ENCODE measurements at regions not wholly inside any gene's neighbourhood (a gene's known extent, or its start where the extent isn't known, plus 50 kb on each side); places are given as distances from the start of the nearest gene placed in this dataset.
A peak's percentile ranks its signal among the peaks of the same experiment; 100 is the strongest.

DNA sequence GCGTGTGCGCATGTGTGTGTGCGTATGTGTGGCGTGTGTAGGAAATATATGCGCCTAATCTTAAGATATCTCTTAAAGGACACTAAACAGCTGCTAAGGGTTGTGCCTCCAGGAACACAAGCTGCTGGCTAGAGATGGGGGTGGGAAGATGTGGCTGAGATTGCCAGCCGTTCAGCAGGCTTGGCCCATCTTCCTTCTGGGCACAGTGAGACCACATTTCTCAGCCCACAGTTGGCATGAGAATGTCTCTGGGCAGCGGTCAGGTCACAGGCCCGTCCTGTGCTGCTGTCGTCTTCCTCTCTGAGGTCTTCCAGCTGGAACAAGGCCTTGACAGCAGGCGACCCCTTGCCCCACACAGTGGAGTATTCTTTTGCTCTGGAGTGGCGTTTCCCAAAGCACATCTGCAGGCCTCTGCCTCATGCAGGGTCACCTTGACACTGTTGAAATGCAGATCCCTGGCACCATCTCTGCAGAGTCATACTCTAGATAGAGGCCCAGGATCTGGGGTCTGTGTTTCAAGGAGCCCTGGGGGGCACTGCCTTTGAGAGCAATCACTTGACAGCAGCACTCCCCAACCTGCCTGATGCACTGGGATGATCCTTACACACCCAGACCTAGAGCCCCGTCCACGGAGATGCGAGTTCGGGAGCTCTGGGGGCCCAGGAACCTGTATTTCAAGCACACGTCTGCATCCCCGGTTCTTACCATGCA lies 335.5 kb upstream of the SFSWAP start:
- no peak for DNase-seq
- WGBS (ENCODE audit: extremely low coverage, insufficient coverage, low lambda C conversion rate) = no CpG with 5 or more reads among the region's 17 CpGs
- H3K27me3 ChIP-seq (ENCODE audit: insufficient read depth, low read length, poor library complexity) = peaks cover 7% of the 10 kb centered on the region

GRCh38 chr12:131375972-131376345 lies 334.9 kb upstream of the SFSWAP start:
- H3K4me3 ChIP-seq (ENCODE audit: low read length) = no peak overlapping the region
- H2BK15ac ChIP-seq (replicated peaks; ENCODE audit: low read depth) = no peak overlapping the region
- no peaks in the 10 kb centered on the region for H3K79me1 ChIP-seq (ENCODE audit: low read length)
- H3K27ac ChIP-seq (ENCODE audit: low read depth, low read length) = no peak overlapping the region
- DNase-seq = no peak
- H3K4me2 ChIP-seq (ENCODE audit: low read length) = no peak overlapping the region
- H3K79me2 ChIP-seq (ENCODE audit: control insufficient read depth, insufficient read depth, low read length) = no peaks in the 10 kb centered on the region
- no peak overlapping the region for H3K18ac ChIP-seq (ENCODE audit: low read length)
- H2AK5ac ChIP-seq (ENCODE audit: low read length) = no peak overlapping the region
- no peak overlapping the region for H2BK5ac ChIP-seq (ENCODE audit: low read length)
- no peak overlapping the region for H4K8ac ChIP-seq (ENCODE audit: low read depth, low read length)
- no peaks in the 10 kb centered on the region for H3K36me3 ChIP-seq (ENCODE audit: control insufficient read depth, insufficient read depth, low read length)
- no peak overlapping the region for H3K9ac ChIP-seq (ENCODE audit: low read length)
- H3K4ac ChIP-seq (ENCODE audit: low read depth, low read length) = no peak overlapping the region
- no peak overlapping the region for H3K23ac ChIP-seq (ENCODE audit: low read length)
- peaks cover 7% of the 10 kb centered on the region for H3K27me3 ChIP-seq (ENCODE audit: insufficient read depth, low read length, poor library complexity)
- no peak overlapping the region for H4K5ac ChIP-seq (ENCODE audit: low read length)
- no peaks in the 10 kb centered on the region for H3K4me1 ChIP-seq (ENCODE audit: control insufficient read depth, low read depth, low read length)
- WGBS (ENCODE audit: extremely low coverage, insufficient coverage, low lambda C conversion rate) = no CpG with 5 or more reads among the region's 8 CpGs
- H3K56ac ChIP-seq (ENCODE audit: low read length) = no peak overlapping the region
- no peak overlapping the region for H2BK120ac ChIP-seq (ENCODE audit: low read depth, low read length)

More for the DNA sequence above, 335.5 kb upstream of the SFSWAP start:
- no peaks in the 10 kb centered on the region for H3K79me2 ChIP-seq (ENCODE audit: control insufficient read depth, insufficient read depth, low read length)
- no peak overlapping the region for H3K4ac ChIP-seq (ENCODE audit: low read depth, low read length)
- H3K79me1 ChIP-seq (ENCODE audit: low read length) = no peaks in the 10 kb centered on the region
- no peaks in the 10 kb centered on the region for H3K36me3 ChIP-seq (ENCODE audit: control insufficient read depth, insufficient read depth, low read length)
- H2BK5ac ChIP-seq (ENCODE audit: low read length) = no peak overlapping the region
- H3K4me2 ChIP-seq (ENCODE audit: low read length) = no peak overlapping the region
- no peak overlapping the region for H3K4me3 ChIP-seq (ENCODE audit: low read length)
- no peak overlapping the region for H3K27ac ChIP-seq (ENCODE audit: low read depth, low read length)
- no peak overlapping the region for H3K18ac ChIP-seq (ENCODE audit: low read length)
- H2AK5ac ChIP-seq (ENCODE audit: low read length) = no peak overlapping the region
- H2BK120ac ChIP-seq (ENCODE audit: low read depth, low read length) = no peak overlapping the region
- no peak overlapping the region for H3K56ac ChIP-seq (ENCODE audit: low read length)
- no peak overlapping the region for H3K23ac ChIP-seq (ENCODE audit: low read length)
- H4K5ac ChIP-seq (ENCODE audit: low read length) = no peak overlapping the region
- no peak overlapping the region for H2BK15ac ChIP-seq (replicated peaks; ENCODE audit: low read depth)
- H4K8ac ChIP-seq (ENCODE audit: low read depth, low read length) = no peak overlapping the region
- no peak overlapping the region for H3K9ac ChIP-seq (ENCODE audit: low read length)
- H3K4me1 ChIP-seq (ENCODE audit: control insufficient read depth, low read depth, low read length) = no peaks in the 10 kb centered on the region

DNA sequence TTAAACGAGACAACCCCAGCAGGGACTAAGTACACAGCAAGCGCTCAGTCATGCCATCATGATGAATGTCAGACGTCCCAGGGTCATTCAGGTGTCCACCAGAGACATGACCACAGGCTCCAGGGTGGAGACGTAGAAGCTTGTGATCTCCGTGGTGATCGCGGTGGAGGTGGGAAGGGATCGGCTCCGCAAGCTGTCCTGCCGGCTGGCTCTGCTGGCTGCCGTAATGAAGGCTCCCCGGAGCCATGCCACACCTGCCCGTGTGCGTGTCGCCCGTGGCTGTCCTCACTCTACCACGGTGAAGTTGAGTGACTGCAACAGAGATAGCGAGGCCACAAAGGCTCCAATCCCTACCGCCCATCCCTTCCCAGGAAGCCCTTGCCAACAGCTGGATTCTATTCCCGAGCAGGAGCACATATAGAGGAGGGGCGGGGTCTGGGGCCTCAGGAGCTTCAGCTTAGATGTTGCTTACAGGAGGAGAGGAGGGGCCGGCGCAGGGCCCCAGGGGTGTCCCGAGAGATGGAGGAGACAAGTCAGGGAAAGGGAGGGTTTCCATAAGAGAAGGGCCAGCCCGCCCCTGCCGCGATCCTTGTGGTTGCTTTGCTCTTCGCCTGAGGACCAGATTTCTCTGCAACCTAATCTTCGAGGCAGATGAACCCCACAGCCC lies 332.6 kb upstream of the SFSWAP start:
- no peak for DNase-seq
- no peak overlapping the region for H3K4me2 ChIP-seq (ENCODE audit: low read length)
- WGBS (ENCODE audit: extremely low coverage, insufficient coverage, low lambda C conversion rate) = no CpG with 5 or more reads among the region's 29 CpGs

DNA sequence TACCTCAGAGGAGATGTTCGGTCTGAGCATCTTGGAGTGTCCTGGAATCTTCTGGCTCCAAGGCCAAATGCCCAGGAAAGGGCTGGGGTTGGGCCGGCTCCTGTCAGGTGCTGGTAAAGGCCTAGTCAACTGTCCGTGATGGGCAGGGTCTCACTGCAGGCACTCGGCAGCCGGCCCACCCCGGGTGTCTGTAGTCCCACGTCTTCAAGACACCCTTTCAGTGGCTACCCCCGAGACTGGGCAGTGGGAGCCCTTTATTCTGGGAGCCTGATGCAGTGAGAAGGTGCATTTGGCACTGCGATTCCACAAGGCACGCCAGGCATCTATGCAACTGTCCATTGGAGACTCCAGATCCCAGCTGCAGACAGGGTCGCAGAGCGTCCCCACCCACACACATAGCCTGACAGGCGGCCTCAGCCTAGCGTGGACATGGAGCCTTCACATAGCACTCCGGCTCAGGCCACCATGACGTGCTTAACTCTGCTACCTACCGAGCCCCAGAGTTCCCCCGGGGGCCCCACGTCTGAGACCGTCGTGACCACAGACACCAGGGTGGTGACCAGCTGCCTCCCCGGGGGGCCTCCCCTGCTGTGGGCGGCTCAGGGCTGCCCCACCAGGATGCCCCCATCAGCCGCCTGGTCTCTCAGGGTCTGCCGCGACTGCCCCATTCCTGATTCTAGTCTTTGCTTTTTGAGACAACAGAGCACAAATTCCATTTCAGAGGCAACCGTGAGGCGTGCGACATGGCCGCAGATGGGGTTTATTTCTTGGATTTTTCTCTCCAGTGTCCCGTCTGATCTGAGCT lies 331.8 kb upstream of the SFSWAP start:
- Histone ChIP-seq H2BK120ac (ENCODE audit: low read depth, low read length) (no peak overlapping the region), H3K4ac (ENCODE audit: low read depth, low read length) (no peak overlapping the region), H3K9ac (ENCODE audit: low read length) (no peak overlapping the region), H4K8ac (ENCODE audit: low read depth, low read length) (no peak overlapping the region), H2BK15ac (replicated peaks; ENCODE audit: low read depth) (no peak overlapping the region), H3K4me3 (ENCODE audit: low read length) (no peak overlapping the region), H3K4me1 (ENCODE audit: control insufficient read depth, low read depth, low read length) (no peaks in the 10 kb centered on the region), H3K18ac (ENCODE audit: low read length) (no peak overlapping the region), H3K56ac (ENCODE audit: low read length) (no peak overlapping the region), H3K36me3 (ENCODE audit: control insufficient read depth, insufficient read depth, low read length) (no peaks in the 10 kb centered on the region), H3K79me1 (ENCODE audit: low read length) (no peaks in the 10 kb centered on the region), H2AK5ac (ENCODE audit: low read length) (no peak overlapping the region), H2BK5ac (ENCODE audit: low read length) (no peak overlapping the region), H3K27ac (ENCODE audit: low read depth, low read length) (no peak overlapping the region), H3K27me3 (ENCODE audit: insufficient read depth, low read length, poor library complexity) (peaks cover 7% of the 10 kb centered on the region), H4K5ac (ENCODE audit: low read length) (no peak overlapping the region), H3K4me2 (ENCODE audit: low read length) (no peak overlapping the region), H3K23ac (ENCODE audit: low read length) (no peak overlapping the region), H3K79me2 (ENCODE audit: control insufficient read depth, insufficient read depth, low read length) (no peaks in the 10 kb centered on the region)
- WGBS (ENCODE audit: extremely low coverage, insufficient coverage, low lambda C conversion rate) = no CpG with 5 or more reads among the region's 31 CpGs
- no peak for DNase-seq

More for the DNA sequence above, 332.6 kb upstream of the SFSWAP start:
- Histone ChIP-seq H2BK15ac (replicated peaks; ENCODE audit: low read depth) (no peak overlapping the region), H4K8ac (ENCODE audit: low read depth, low read length) (no peak overlapping the region), H3K27ac (ENCODE audit: low read depth, low read length) (no peak overlapping the region), H3K9ac (ENCODE audit: low read length) (no peak overlapping the region), H3K36me3 (ENCODE audit: control insufficient read depth, insufficient read depth, low read length) (no peaks in the 10 kb centered on the region), H3K27me3 (ENCODE audit: insufficient read depth, low read length, poor library complexity) (peaks cover 7% of the 10 kb centered on the region), H2AK5ac (ENCODE audit: low read length) (no peak overlapping the region), H3K18ac (ENCODE audit: low read length) (no peak overlapping the region), H2BK5ac (ENCODE audit: low read length) (no peak overlapping the region), H3K56ac (ENCODE audit: low read length) (no peak overlapping the region), H3K79me1 (ENCODE audit: low read length) (no peaks in the 10 kb centered on the region), H3K79me2 (ENCODE audit: control insufficient read depth, insufficient read depth, low read length) (no peaks in the 10 kb centered on the region), H3K23ac (ENCODE audit: low read length) (no peak overlapping the region), H2BK120ac (ENCODE audit: low read depth, low read length) (no peak overlapping the region), H3K4me3 (ENCODE audit: low read length) (no peak overlapping the region), H3K4me1 (ENCODE audit: control insufficient read depth, low read depth, low read length) (no peaks in the 10 kb centered on the region), H4K5ac (ENCODE audit: low read length) (no peak overlapping the region), H3K4ac (ENCODE audit: low read depth, low read length) (no peak overlapping the region)

DNA sequence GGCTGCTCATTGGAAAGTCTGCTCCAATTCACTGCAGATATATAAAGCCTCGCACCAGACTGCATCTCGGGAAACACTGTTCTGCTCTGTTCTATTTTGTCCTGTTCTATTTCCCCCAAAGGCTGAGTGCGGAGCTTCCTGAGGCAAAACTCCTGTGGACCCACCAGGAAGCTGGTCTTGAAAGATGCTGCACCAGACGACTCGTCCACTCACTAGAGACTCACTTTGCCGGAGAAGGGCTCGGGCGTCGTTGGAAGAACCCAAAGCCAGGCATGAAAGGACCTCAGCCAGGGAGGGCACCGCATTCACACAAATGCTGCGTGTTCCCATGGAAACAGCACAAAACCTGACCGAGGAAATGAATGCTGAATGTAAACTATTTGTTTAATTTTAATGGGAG lies 331.2 kb upstream of the SFSWAP start:
- no peaks in the 10 kb centered on the region for H3K36me3 ChIP-seq (ENCODE audit: control insufficient read depth, insufficient read depth, low read length)
- no peak overlapping the region for H2BK5ac ChIP-seq (ENCODE audit: low read length)
- no CpG with 5 or more reads among the region's 12 CpGs for WGBS (ENCODE audit: extremely low coverage, insufficient coverage, low lambda C conversion rate)
- H3K4me1 ChIP-seq (ENCODE audit: control insufficient read depth, low read depth, low read length) = no peaks in the 10 kb centered on the region
- H2BK15ac ChIP-seq (replicated peaks; ENCODE audit: low read depth) = no peak overlapping the region
- no peaks in the 10 kb centered on the region for H3K79me2 ChIP-seq (ENCODE audit: control insufficient read depth, insufficient read depth, low read length)
- H2BK120ac ChIP-seq (ENCODE audit: low read depth, low read length) = no peak overlapping the region
- H3K23ac ChIP-seq (ENCODE audit: low read length) = no peak overlapping the region
- peak; percentile 22 for DNase-seq
- no peak overlapping the region for H3K56ac ChIP-seq (ENCODE audit: low read length)
- H3K4me2 ChIP-seq (ENCODE audit: low read length) = no peak overlapping the region
- H4K8ac ChIP-seq (ENCODE audit: low read depth, low read length) = no peak overlapping the region
- H3K4me3 ChIP-seq (ENCODE audit: low read length) = no peak overlapping the region
- no peak overlapping the region for H3K27ac ChIP-seq (ENCODE audit: low read depth, low read length)
- no peaks in the 10 kb centered on the region for H3K79me1 ChIP-seq (ENCODE audit: low read length)
- H3K4ac ChIP-seq (ENCODE audit: low read depth, low read length) = no peak overlapping the region
- no peak overlapping the region for H2AK5ac ChIP-seq (ENCODE audit: low read length)
- H3K9ac ChIP-seq (ENCODE audit: low read length) = no peak overlapping the region
- no peak overlapping the region for H4K5ac ChIP-seq (ENCODE audit: low read length)
- no peak overlapping the region for H3K18ac ChIP-seq (ENCODE audit: low read length)
- H3K27me3 ChIP-seq (ENCODE audit: insufficient read depth, low read length, poor library complexity) = peaks cover 7% of the 10 kb centered on the region

Measured in mesendoderm (in vitro differentiated cells).